Stomach (tissue), 8 donors: ENCODE measurements at regions not wholly inside any gene's neighbourhood (a gene's known extent, or its start where the extent isn't known, plus 50 kb on each side); places are given as distances from the start of the nearest gene placed in this dataset.

Experiments
- DNase-seq, 2 donors: peaks; one replicate each; pipeline versions ENCODE4 v3.0.0 to v3.0.0-alpha.2; 2013 to 2019
- H3K27ac ChIP-seq, 5 donors: fragments of 200-600 bp in 4 of 5; sonication (generic) in 4 of 5; one replicate each; pipeline ENCODE4 v1.5.1; 2013 to 2019; ENCODE audit warnings: mild to moderate bottlenecking in 1 of 5, moderate library complexity in 1 of 5
- H3K27me3 ChIP-seq, 3 donors: fragments of 200-600 bp; sonication (generic); one replicate each; pipeline ENCODE4 v1.5.1; 2017 to 2019; ENCODE audit warnings: mixed run types in 1 of 3
- H3K36me3 ChIP-seq, 4 donors: fragments of 200-600 bp; sonication (generic); 1 replicate in 3 of 4; 2 replicates in 1 of 4; pipeline ENCODE4 v1.5.1; 2016 to 2019
- H3K4me1 ChIP-seq, 4 donors: fragments of 200-600 bp; sonication (generic); one replicate each; pipeline ENCODE4 v1.5.1; 2016 to 2019
- H3K4me3 ChIP-seq, 4 donors: fragments of 200-600 bp; sonication (generic) in 3 of 4; one replicate each; pipeline ENCODE4 v1.5.1; 2016 to 2019; ENCODE audit warnings: mild to moderate bottlenecking in 1 of 4
- H3K9me3 ChIP-seq, 4 donors: fragments of 200-600 bp; sonication (generic); one replicate each; pipeline ENCODE4 v1.5.1; 2016 to 2019
- EP300 ChIP-seq: sonication (generic); formaldehyde crosslinking; IDR thresholded peaks from one replicate; pipeline ENCODE4 v1.6.1; 2017; ENCODE audit warnings: antibody characterized with exemption
- POLR2A ChIP-seq, 4 donors: fragments of 450-650 bp; IDR thresholded peaks; one replicate each; pipeline ENCODE4 v1.6.1; 2016; ENCODE audit warnings: antibody characterized with exemption in 4 of 4, control low read depth in 2 of 4, mild to moderate bottlenecking in 1 of 4, moderate library complexity in 1 of 4
- POLR2AphosphoS5 ChIP-seq, 3 donors: sonication (generic); formaldehyde crosslinking; IDR thresholded peaks; one replicate each; pipeline ENCODE4 v1.6.1; 2016; ENCODE audit warnings: antibody characterized with exemption in 3 of 3
- WGBS, 5 donors: extraction: QIAGEN DNeasy Blood & Tissue Kit in 3 of 5; methylation state at CpG; one replicate each; pipeline versions ENCODE4 v1.1.5 to v1.1.7; 2013 to 2018; 5-methylcytosine and 5-hydroxymethylcytosine counted together
- intact Hi-C: fragments of 100-400 bp; cut with DNase I; formaldehyde crosslinking; loops from one replicate; pipeline ENCODE4 v1.15.1; 2023; ENCODE audit warnings: low total_unique reads
- TF ChIP-seq, protein P1 (sequence below), 7 experiments: fragments of 450-650 bp in 4 of 7; fragments of 200-600 bp in 3 of 7; sonication (generic) in 3 of 7; IDR thresholded peaks; one replicate each; pipeline ENCODE4 v1.5.1; 2016 to 2019; ENCODE audit warnings: antibody characterized with exemption in 7 of 7, control low read depth in 2 of 7, mild to moderate bottlenecking in 1 of 7
- donor health status: healthy with polysubstance abuse.
- donor health status: Bipolar disorder and iron deficiency.
- donor health status: healthy.

DNA sequence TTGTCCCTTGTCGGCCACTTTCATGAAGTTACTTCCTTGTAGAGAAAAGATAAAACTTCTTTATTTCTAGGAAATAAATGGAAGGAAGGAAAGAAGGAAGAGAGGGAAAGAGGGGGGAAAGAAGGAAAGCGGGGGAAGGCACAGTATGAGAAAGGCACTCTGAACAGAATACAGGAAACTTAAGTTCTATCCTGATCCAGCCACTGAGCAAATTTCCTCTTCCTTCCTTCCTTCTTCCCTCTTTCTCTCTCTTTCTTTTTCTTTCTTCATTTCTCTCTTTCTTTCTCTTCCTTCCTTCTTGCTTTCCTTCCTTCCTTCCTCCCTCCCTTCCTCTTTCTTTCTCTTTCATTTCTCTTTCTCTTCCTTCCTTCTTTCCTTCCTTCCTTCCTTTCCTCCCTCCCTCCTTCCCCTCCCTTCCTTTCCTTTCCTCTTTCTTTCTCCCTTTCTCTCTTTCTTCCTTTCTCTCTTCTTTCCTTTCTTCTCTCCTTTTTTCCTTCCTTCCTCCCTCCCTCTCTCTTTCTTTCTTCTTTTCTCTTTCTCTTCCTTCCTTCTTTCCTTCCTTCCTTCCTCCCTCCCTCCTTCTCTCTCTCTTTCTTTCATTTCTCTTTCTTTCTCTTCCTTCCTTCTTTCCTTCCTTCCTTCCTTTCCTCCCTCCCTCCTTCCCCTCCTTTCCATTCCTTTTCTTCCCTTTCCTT is 240.2 kb upstream of the BRINP1 start:
- DNase-seq = no peak
- WGBS, 5 donors = 87 to 94% (median 91%) methylated on average over 2 of the region's 2 CpGs

DNA sequence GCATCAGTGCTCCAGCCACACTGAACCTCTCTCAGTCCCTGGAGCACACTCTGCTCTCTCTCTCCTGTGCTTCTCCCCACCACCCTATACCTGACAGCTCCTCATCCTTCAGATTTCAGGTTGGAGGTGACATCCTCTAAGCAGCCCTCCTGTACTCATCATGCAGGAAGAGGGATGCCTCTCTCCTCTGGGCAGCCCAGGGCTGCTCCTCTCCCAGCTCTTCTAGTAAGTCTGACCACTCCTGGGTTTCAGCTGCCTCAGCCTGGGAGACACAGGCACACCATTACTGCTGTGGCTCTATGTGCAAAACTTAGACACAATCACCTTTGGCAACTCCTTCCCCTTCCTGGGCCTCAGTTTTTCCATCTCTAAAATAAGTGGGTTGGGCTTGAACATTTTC is 232.4 kb upstream of the BRINP1 start:
- intact Hi-C loops = no loop called here
- no peaks in the 10 kb centered on the region for H3K9me3 ChIP-seq
- H3K4me1 ChIP-seq = no peaks in the 10 kb centered on the region
- H3K4me3 ChIP-seq = no peak overlapping the region
- TF ChIP-seq EP300 = no peak
- TF ChIP-seq, protein P1, sequence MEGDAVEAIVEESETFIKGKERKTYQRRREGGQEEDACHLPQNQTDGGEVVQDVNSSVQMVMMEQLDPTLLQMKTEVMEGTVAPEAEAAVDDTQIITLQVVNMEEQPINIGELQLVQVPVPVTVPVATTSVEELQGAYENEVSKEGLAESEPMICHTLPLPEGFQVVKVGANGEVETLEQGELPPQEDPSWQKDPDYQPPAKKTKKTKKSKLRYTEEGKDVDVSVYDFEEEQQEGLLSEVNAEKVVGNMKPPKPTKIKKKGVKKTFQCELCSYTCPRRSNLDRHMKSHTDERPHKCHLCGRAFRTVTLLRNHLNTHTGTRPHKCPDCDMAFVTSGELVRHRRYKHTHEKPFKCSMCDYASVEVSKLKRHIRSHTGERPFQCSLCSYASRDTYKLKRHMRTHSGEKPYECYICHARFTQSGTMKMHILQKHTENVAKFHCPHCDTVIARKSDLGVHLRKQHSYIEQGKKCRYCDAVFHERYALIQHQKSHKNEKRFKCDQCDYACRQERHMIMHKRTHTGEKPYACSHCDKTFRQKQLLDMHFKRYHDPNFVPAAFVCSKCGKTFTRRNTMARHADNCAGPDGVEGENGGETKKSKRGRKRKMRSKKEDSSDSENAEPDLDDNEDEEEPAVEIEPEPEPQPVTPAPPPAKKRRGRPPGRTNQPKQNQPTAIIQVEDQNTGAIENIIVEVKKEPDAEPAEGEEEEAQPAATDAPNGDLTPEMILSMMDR (IDR thresholded peaks at IDR 0.05) = no peak
- no peak for TF ChIP-seq POLR2A (IDR thresholded peaks at IDR 0.05)
- TF ChIP-seq POLR2AphosphoS5 (IDR thresholded peaks at IDR 0.05) = no peak
- DNase-seq = no peak
- no peaks in the 10 kb centered on the region for H3K27me3 ChIP-seq
- H3K27ac ChIP-seq = no peak overlapping the region
- H3K36me3 ChIP-seq = no peaks in the 10 kb centered on the region

More for the DNA sequence above, 240.2 kb upstream of the BRINP1 start:
- TF ChIP-seq POLR2AphosphoS5 (IDR thresholded peaks at IDR 0.05) = no peak
- TF ChIP-seq POLR2A (IDR thresholded peaks at IDR 0.05) = no peak
- TF ChIP-seq EP300 = no peak
- TF ChIP-seq, protein P1 (IDR thresholded peaks at IDR 0.05) = no peak
- no peak overlapping the region for H3K27ac ChIP-seq
- no peaks in the 10 kb centered on the region for H3K36me3 ChIP-seq
- intact Hi-C loops = no loop called here
- H3K9me3 ChIP-seq = peaks cover 0 to 9% (median 0%) of the 10 kb centered on the region in 4 donors
- no peak overlapping the region for H3K4me3 ChIP-seq
- no peaks in the 10 kb centered on the region for H3K4me1 ChIP-seq
- H3K27me3 ChIP-seq = no peaks in the 10 kb centered on the region

DNA sequence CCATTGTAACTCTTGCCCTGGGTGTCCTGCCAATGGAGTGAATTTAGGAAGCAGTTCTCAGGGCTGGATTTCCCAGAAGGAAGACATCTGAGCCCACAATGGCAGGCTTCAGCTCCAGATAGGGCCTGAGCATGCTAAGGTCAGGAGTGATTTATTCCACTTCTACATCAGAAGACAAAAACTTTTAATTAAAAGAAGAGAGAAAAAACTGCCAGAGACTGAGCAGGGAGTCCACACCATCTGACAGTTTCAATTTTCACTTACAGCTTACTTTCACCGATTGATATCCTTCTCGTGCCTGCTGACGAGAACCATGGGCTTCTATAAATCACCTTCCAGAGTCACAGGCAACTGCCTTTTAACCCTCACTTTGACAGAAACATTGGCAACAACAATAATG is 228.3 kb upstream of the BRINP1 start:
- H3K4me1 ChIP-seq = no peaks in the 10 kb centered on the region
- TF ChIP-seq POLR2A (IDR thresholded peaks at IDR 0.05) (no peak), POLR2AphosphoS5 (IDR thresholded peaks at IDR 0.05) (no peak), EP300 (no peak)
- TF ChIP-seq, protein P1 (IDR thresholded peaks at IDR 0.05) = no peak
- intact Hi-C loops = no loop called here

DNA sequence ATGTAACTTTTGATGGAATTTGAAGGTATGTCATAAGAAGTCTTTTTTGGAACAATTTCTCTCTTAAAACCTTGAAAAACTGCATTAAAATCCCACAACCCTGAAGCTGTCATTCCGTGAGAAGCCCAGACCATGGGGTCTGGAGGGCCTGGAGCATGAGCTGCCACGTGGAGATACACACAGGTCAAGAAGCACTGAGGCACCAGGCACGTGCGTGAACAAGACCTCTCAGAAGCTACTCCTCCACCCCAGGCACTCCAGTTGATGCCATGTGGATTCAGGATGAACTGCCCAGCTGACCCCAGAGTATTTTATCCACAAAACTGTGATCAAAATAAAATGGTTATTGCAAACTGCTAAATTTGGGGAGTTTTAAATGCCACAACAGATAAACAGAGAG is 227.5 kb upstream of the BRINP1 start:
- intact Hi-C loops = no loop called here
- 60 to 84% (median 78%) methylated on average over 4 of the region's 4 CpGs for WGBS, 5 donors
- Histone ChIP-seq H3K36me3 (no peaks in the 10 kb centered on the region), H3K9me3 (no peaks in the 10 kb centered on the region), H3K27me3 (no peaks in the 10 kb centered on the region), H3K27ac (no peak overlapping the region), H3K4me3 (no peak overlapping the region), H3K4me1 (no peaks in the 10 kb centered on the region)
- TF ChIP-seq EP300 (no peak), POLR2A (IDR thresholded peaks at IDR 0.05) (no peak), POLR2AphosphoS5 (IDR thresholded peaks at IDR 0.05) (no peak)
- TF ChIP-seq, protein P1 (IDR thresholded peaks at IDR 0.05) = no peak
- no peak for DNase-seq

More for the DNA sequence above, 228.3 kb upstream of the BRINP1 start:
- Histone ChIP-seq H3K36me3 (no peaks in the 10 kb centered on the region), H3K27ac (no peak overlapping the region), H3K27me3 (no peaks in the 10 kb centered on the region), H3K4me3 (no peak overlapping the region), H3K9me3 (no peaks in the 10 kb centered on the region)
- 52 to 73% (median 60%) methylated on average over 3 of the region's 3 CpGs for WGBS, 5 donors
- no peak for DNase-seq
